ENCODE measurements at regions not wholly inside any gene's neighbourhood (a gene's known extent, or its start where the extent isn't known, plus 50 kb on each side); places are given as distances from the start of the nearest gene placed in this dataset.

GRCh38 chr4:124184792-124185191 lies 527.7 kb downstream of the ANKRD50 start:
- H3K9me3 ChIP-seq (ENCODE audit: control insufficient read depth, low read length) = no peaks in the 10 kb centered on the region
- H3K27me3 ChIP-seq (ENCODE audit: control insufficient read depth in 1 of 2, insufficient read depth in 2 of 2, low read length in 1 of 2) = no peaks in the 10 kb centered on the region
- intact Hi-C loops (cut with DNase I) = no loop called here
- 90 to 94% methylated on average over 1 of the region's 1 CpG for WGBS, 2 donors
- H3K4me1 ChIP-seq (ENCODE audit: control insufficient read depth in 1 of 2, insufficient read depth in 2 of 2, low read length in 2 of 2) = no peaks in the 10 kb centered on the region
- no peak overlapping the region for H3K4me3 ChIP-seq (ENCODE audit: low read length in 2 of 2)
- no peaks in the 10 kb centered on the region for H3K36me3 ChIP-seq (ENCODE audit: control insufficient read depth in 1 of 2, insufficient read depth in 2 of 2, low read length in 1 of 2)
- DNase-seq (no peak), ATAC-seq (ENCODE audit: low FRiP score) (no peak)
- no peak overlapping the region for H3K27ac ChIP-seq (ENCODE audit: low read depth in 1 of 2, low read length in 2 of 2)

- Histone ChIP-seq H3K9me3 (ENCODE audit: control insufficient read depth, low read length) (no peaks in the 10 kb centered on the region), H3K27me3 (ENCODE audit: control insufficient read depth in 1 of 2, insufficient read depth in 2 of 2, low read length in 1 of 2) (no peaks in the 10 kb centered on the region), H3K27ac (ENCODE audit: low read depth in 1 of 2, low read length in 2 of 2) (no peak overlapping the region), H3K4me3 (ENCODE audit: low read length in 2 of 2) (no peak overlapping the region), H3K4me1 (ENCODE audit: control insufficient read depth in 1 of 2, insufficient read depth in 2 of 2, low read length in 2 of 2) (no peaks in the 10 kb centered on the region), H3K36me3 (ENCODE audit: control insufficient read depth in 1 of 2, insufficient read depth in 2 of 2, low read length in 1 of 2) (no peaks in the 10 kb centered on the region)
- DNase-seq = no peak
- no peak for ATAC-seq (ENCODE audit: low FRiP score)
- intact Hi-C loops (cut with DNase I) = no loop called here
- WGBS, 2 donors = 46 to 63% methylated on average over 2 of the region's 2 CpGs
These were observed 523.9 kb downstream of the ANKRD50 start for GRCh38 chr4:124188595-124188994.

GRCh38 chr4:124189545-124189944 lies 523.0 kb downstream of the ANKRD50 start:
- H3K27me3 ChIP-seq (ENCODE audit: control insufficient read depth in 1 of 2, insufficient read depth in 2 of 2, low read length in 1 of 2) = no peaks in the 10 kb centered on the region
- H3K4me3 ChIP-seq (ENCODE audit: low read length in 2 of 2) = no peak overlapping the region
- H3K4me1 ChIP-seq (ENCODE audit: control insufficient read depth in 1 of 2, insufficient read depth in 2 of 2, low read length in 2 of 2) = no peaks in the 10 kb centered on the region
- ATAC-seq (ENCODE audit: low FRiP score) (no peak), DNase-seq (no peak)
- 45 to 46% methylated on average over 1 of the region's 1 CpG for WGBS, 2 donors
- intact Hi-C loops (cut with DNase I) = no loop called here
- H3K36me3 ChIP-seq (ENCODE audit: control insufficient read depth in 1 of 2, insufficient read depth in 2 of 2, low read length in 1 of 2) = no peaks in the 10 kb centered on the region
- no peak overlapping the region for H3K27ac ChIP-seq (ENCODE audit: low read depth in 1 of 2, low read length in 2 of 2)
- no peaks in the 10 kb centered on the region for H3K9me3 ChIP-seq (ENCODE audit: control insufficient read depth, low read length)

GRCh38 chr4:124191329-124191728 lies 521.2 kb downstream of the ANKRD50 start:
- Histone ChIP-seq H3K9me3 (ENCODE audit: control insufficient read depth, low read length) (no peaks in the 10 kb centered on the region), H3K27me3 (ENCODE audit: control insufficient read depth in 1 of 2, insufficient read depth in 2 of 2, low read length in 1 of 2) (no peaks in the 10 kb centered on the region), H3K4me3 (ENCODE audit: low read length in 2 of 2) (no peak overlapping the region), H3K27ac (ENCODE audit: low read depth in 1 of 2, low read length in 2 of 2) (no peak overlapping the region), H3K36me3 (ENCODE audit: control insufficient read depth in 1 of 2, insufficient read depth in 2 of 2, low read length in 1 of 2) (no peaks in the 10 kb centered on the region), H3K4me1 (ENCODE audit: control insufficient read depth in 1 of 2, insufficient read depth in 2 of 2, low read length in 2 of 2) (no peaks in the 10 kb centered on the region)
- DNase-seq = no peak
- intact Hi-C loops (cut with DNase I) = no loop called here
- 90 to 95% methylated on average over 1 of the region's 1 CpG for WGBS, 2 donors
- ATAC-seq (ENCODE audit: low FRiP score) = no peak

GRCh38 chr4:124192544-124192943 lies 520.0 kb downstream of the ANKRD50 start:
- no peaks in the 10 kb centered on the region for H3K27me3 ChIP-seq (ENCODE audit: control insufficient read depth in 1 of 2, insufficient read depth in 2 of 2, low read length in 1 of 2)
- ATAC-seq (ENCODE audit: low FRiP score) = no peak
- no peaks in the 10 kb centered on the region for H3K36me3 ChIP-seq (ENCODE audit: control insufficient read depth in 1 of 2, insufficient read depth in 2 of 2, low read length in 1 of 2)
- intact Hi-C loops (cut with DNase I) = no loop called here
- no peaks in the 10 kb centered on the region for H3K9me3 ChIP-seq (ENCODE audit: control insufficient read depth, low read length)
- no peaks in the 10 kb centered on the region for H3K4me1 ChIP-seq (ENCODE audit: control insufficient read depth in 1 of 2, insufficient read depth in 2 of 2, low read length in 2 of 2)
- WGBS, 2 donors = 88 to 90% methylated on average over 2 of the region's 2 CpGs
- DNase-seq = no peak
- H3K4me3 ChIP-seq (ENCODE audit: low read length in 2 of 2) = no peak overlapping the region
- H3K27ac ChIP-seq (ENCODE audit: low read depth in 1 of 2, low read length in 2 of 2) = no peak overlapping the region

- H3K4me1 ChIP-seq (ENCODE audit: control insufficient read depth in 1 of 2, insufficient read depth in 2 of 2, low read length in 2 of 2) = peaks cover 0 to 3% of the 10 kb centered on the region in 2 donors
- 92 to 96% methylated on average over 2 of the region's 2 CpGs for WGBS, 2 donors
These were observed 513.3 kb downstream of the ANKRD50 start for GRCh38 chr4:124199185-124199584.

GRCh38 chr4:124199755-124200154 lies 512.8 kb downstream of the ANKRD50 start:
- intact Hi-C loops (cut with DNase I) = loop anchor here in 1 of 2 donors (10.0 kb wide), 1 partner anchor 55 kb away; no protein-coding TSS in a partner anchor
- no peaks in the 10 kb centered on the region for H3K27me3 ChIP-seq (ENCODE audit: control insufficient read depth in 1 of 2, insufficient read depth in 2 of 2, low read length in 1 of 2)
- WGBS, 2 donors = 46 to 52% methylated on average over 4 of the region's 4 CpGs
- ATAC-seq (ENCODE audit: low FRiP score) (no peak), DNase-seq (no peak)
- no peaks in the 10 kb centered on the region for H3K36me3 ChIP-seq (ENCODE audit: control insufficient read depth in 1 of 2, insufficient read depth in 2 of 2, low read length in 1 of 2)
- no peak overlapping the region for H3K4me3 ChIP-seq (ENCODE audit: low read length in 2 of 2)
- peaks cover 0 to 3% of the 10 kb centered on the region in 2 donors for H3K4me1 ChIP-seq (ENCODE audit: control insufficient read depth in 1 of 2, insufficient read depth in 2 of 2, low read length in 2 of 2)
- H3K27ac ChIP-seq (ENCODE audit: low read depth in 1 of 2, low read length in 2 of 2) = no peak overlapping the region
- H3K9me3 ChIP-seq (ENCODE audit: control insufficient read depth, low read length) = no peaks in the 10 kb centered on the region

More at GRCh38 chr4:124199185-124199584, 513.3 kb downstream of the ANKRD50 start:
- Histone ChIP-seq H3K36me3 (ENCODE audit: control insufficient read depth in 1 of 2, insufficient read depth in 2 of 2, low read length in 1 of 2) (no peaks in the 10 kb centered on the region), H3K9me3 (ENCODE audit: control insufficient read depth, low read length) (no peaks in the 10 kb centered on the region), H3K27me3 (ENCODE audit: control insufficient read depth in 1 of 2, insufficient read depth in 2 of 2, low read length in 1 of 2) (no peaks in the 10 kb centered on the region), H3K27ac (ENCODE audit: low read depth in 1 of 2, low read length in 2 of 2) (no peak overlapping the region), H3K4me3 (ENCODE audit: low read length in 2 of 2) (no peak overlapping the region)
- ATAC-seq (ENCODE audit: low FRiP score) (no peak), DNase-seq (no peak)
- intact Hi-C loops (cut with DNase I) = no loop called here

GRCh38 chr4:124201636-124202035 lies 510.9 kb downstream of the ANKRD50 start:
- peaks cover 0 to 3% of the 10 kb centered on the region in 2 donors for H3K4me1 ChIP-seq (ENCODE audit: control insufficient read depth in 1 of 2, insufficient read depth in 2 of 2, low read length in 2 of 2)
- WGBS, 2 donors = 8 to 26% methylated on average over 1 of the region's 1 CpG
- H3K36me3 ChIP-seq (ENCODE audit: control insufficient read depth in 1 of 2, insufficient read depth in 2 of 2, low read length in 1 of 2) = no peaks in the 10 kb centered on the region
- H3K9me3 ChIP-seq (ENCODE audit: control insufficient read depth, low read length) = no peaks in the 10 kb centered on the region
- no peaks in the 10 kb centered on the region for H3K27me3 ChIP-seq (ENCODE audit: control insufficient read depth in 1 of 2, insufficient read depth in 2 of 2, low read length in 1 of 2)
- no peak overlapping the region for H3K27ac ChIP-seq (ENCODE audit: low read depth in 1 of 2, low read length in 2 of 2)
- no peak overlapping the region for H3K4me3 ChIP-seq (ENCODE audit: low read length in 2 of 2)
- intact Hi-C loops (cut with DNase I) = loop anchor here in 1 of 2 donors (10.0 kb wide), 1 partner anchor 57 kb away; no protein-coding TSS in a partner anchor
- ATAC-seq (ENCODE audit: low FRiP score) = no peak
- no peak for DNase-seq

GRCh38 chr4:124202099-124202498 lies 510.4 kb downstream of the ANKRD50 start:
- Histone ChIP-seq H3K9me3 (ENCODE audit: control insufficient read depth, low read length) (no peaks in the 10 kb centered on the region), H3K4me1 (ENCODE audit: control insufficient read depth in 1 of 2, insufficient read depth in 2 of 2, low read length in 2 of 2) (peaks cover 0 to 3% of the 10 kb centered on the region in 2 donors), H3K27me3 (ENCODE audit: control insufficient read depth in 1 of 2, insufficient read depth in 2 of 2, low read length in 1 of 2) (no peaks in the 10 kb centered on the region), H3K4me3 (ENCODE audit: low read length in 2 of 2) (no peak overlapping the region), H3K27ac (ENCODE audit: low read depth in 1 of 2, low read length in 2 of 2) (no peak overlapping the region), H3K36me3 (ENCODE audit: control insufficient read depth in 1 of 2, insufficient read depth in 2 of 2, low read length in 1 of 2) (no peaks in the 10 kb centered on the region)
- ATAC-seq (ENCODE audit: low FRiP score) = peak; percentile 73
- 0 to 1% methylated on average over 2 of the region's 2 CpGs for WGBS, 2 donors
- DNase-seq = peak in 1 of 2 donors; percentile 70
- intact Hi-C loops (cut with DNase I) = loop anchor here in 1 of 2 donors (10.0 kb wide), 1 partner anchor 57 kb away; no protein-coding TSS in a partner anchor

All from aorta (tissue), 5 donors.